IMR-90 (cell line): ENCODE measurements at regions not wholly inside any gene's neighbourhood (a gene's known extent, or its start where the extent isn't known, plus 50 kb on each side); places are given as distances from the start of the nearest gene placed in this dataset.

Experiments
- ATAC-seq: fragments of 200-7000 bp; cut with Tn5 transposase; 2 replicates; pipeline ENCODE4 v1.9.1; 2020; ENCODE audit warnings: low read depth, mild to moderate bottlenecking, moderate library complexity
- BruUV-seq: library from RNA; stranded (reverse); fragments of 400-500 nt; replicated peaks from 2 replicates; lab custom pipeline; 2021; lab: Mats Ljungman, UMichigan
- CTCF ChIA-PET: fragments of 300-600 bp; formaldehyde crosslinking; extraction: SDS; loops from one replicate; lab custom pipeline; 2021; ENCODE audit warnings: antibody characterized with exemption; lab: Yijun Ruan, JAX
- POLR2A ChIA-PET: fragments of 300-600 bp; sonication (Branson Sonifier 250); formaldehyde crosslinking; loops from one replicate; lab custom pipeline; 2022; ENCODE audit warnings: antibody characterized with exemption; ENCODE audit not compliant: unreplicated experiment; lab: Charles Lee
- DNase-seq: peaks from one replicate; pipeline ENCODE4 v3.0.0; 2013
- H2AFZ ChIP-seq: replicated peaks from 2 replicates; pipeline ENCODE3; 2013; ENCODE audit warnings: low read length, mild to moderate bottlenecking; ENCODE audit not compliant: poor library complexity
- H2AK5ac ChIP-seq: 2 replicates; pipeline ENCODE4 v1.6.1; 2013; ENCODE audit warnings: low read depth, low read length, inconsistent platforms
- H2AK9ac ChIP-seq: replicated peaks from 2 replicates; pipeline ENCODE3; 2013; ENCODE audit warnings: mild to moderate bottlenecking, low read depth, low read length, moderate library complexity; ENCODE audit not compliant: poor library complexity
- H2BK120ac ChIP-seq: 2 replicates; pipeline ENCODE4 v1.6.1; 2013; ENCODE audit warnings: low read depth, low read length, inconsistent platforms
- H2BK15ac ChIP-seq: 3 replicates; pipeline ENCODE4 v1.6.1; 2013; ENCODE audit warnings: low read depth, low read length, inconsistent platforms
- H2BK20ac ChIP-seq: 2 replicates; pipeline ENCODE4 v1.6.1; 2013; ENCODE audit warnings: low read depth, mild to moderate bottlenecking, inconsistent platforms, low read length, moderate library complexity
- H2BK5ac ChIP-seq: 2 replicates; pipeline ENCODE4 v1.6.1; 2013; ENCODE audit warnings: mild to moderate bottlenecking, low read depth, low read length, inconsistent platforms; ENCODE audit not compliant: poor library complexity, severe bottlenecking
- H3K14ac ChIP-seq: replicated peaks from 2 replicates; pipeline ENCODE4 v1.6.1; 2013; ENCODE audit warnings: low read depth, low read length, inconsistent platforms
- H3K18ac ChIP-seq: 2 replicates; pipeline ENCODE4 v1.6.1; 2013; ENCODE audit warnings: low read depth, low read length, control low read depth
- H3K23ac ChIP-seq: 2 replicates; pipeline ENCODE4 v1.6.1; 2013; ENCODE audit warnings: low read depth, low read length, inconsistent platforms
- H3K27ac ChIP-seq: 2 replicates; pipeline ENCODE4 v1.5.1; 2013; ENCODE audit warnings: mild to moderate bottlenecking, control low read depth, low read length; ENCODE audit not compliant: insufficient read depth
- H3K27me3 ChIP-seq: 2 replicates; pipeline ENCODE4 v1.6.1; 2013; ENCODE audit warnings: low read length; ENCODE audit not compliant: control insufficient read depth, insufficient read depth
- H3K36me3 ChIP-seq: 2 replicates; pipeline ENCODE4 v1.6.1; 2013; ENCODE audit warnings: low read length, mixed read lengths; ENCODE audit not compliant: control insufficient read depth, insufficient read depth
- H3K4ac ChIP-seq: 2 replicates; pipeline ENCODE4 v1.6.1; 2013; ENCODE audit warnings: low read depth, low read length, inconsistent platforms
- H3K4me1 ChIP-seq: 2 replicates; pipeline ENCODE4 v1.6.1; 2013; ENCODE audit warnings: low read length, mixed read lengths; ENCODE audit not compliant: control insufficient read depth, insufficient read depth
- H3K4me2 ChIP-seq: 2 replicates; pipeline ENCODE4 v1.6.1; 2013; ENCODE audit warnings: low read depth, mild to moderate bottlenecking, control low read depth, low read length, moderate library complexity
- H3K4me3 ChIP-seq: 2 replicates; pipeline ENCODE4 v1.5.1; 2013; ENCODE audit warnings: low read depth, mild to moderate bottlenecking, control low read depth, low read length, moderate library complexity; ENCODE audit not compliant: insufficient read depth
- H3K56ac ChIP-seq: 2 replicates; pipeline ENCODE4 v1.6.1; 2013; ENCODE audit warnings: low read length, inconsistent platforms; ENCODE audit not compliant: insufficient read depth; ENCODE audit errors: extremely low read depth
- H3K79me1 ChIP-seq, 2 experiments: 2 replicates each; pipeline ENCODE4 v1.6.1; 2013; ENCODE audit warnings: low read length in 2 of 2, inconsistent platforms in 1 of 2, low read depth in 1 of 2
- H3K9ac ChIP-seq: 2 replicates; pipeline ENCODE4 v1.6.1; 2013; ENCODE audit warnings: low read depth, low read length, control low read depth
- H3K9me1 ChIP-seq: 2 replicates; pipeline ENCODE4 v1.6.1; 2013; ENCODE audit warnings: low read length, inconsistent platforms; ENCODE audit not compliant: insufficient read depth
- H3K9me3 ChIP-seq: 2 replicates; pipeline ENCODE4 v1.6.1; 2013; ENCODE audit warnings: low read length; ENCODE audit not compliant: control insufficient read depth, insufficient read depth
- H4K20me1 ChIP-seq: 2 replicates; pipeline ENCODE4 v1.6.1; 2013; ENCODE audit warnings: low read length, inconsistent platforms; ENCODE audit not compliant: insufficient read depth
- H4K5ac ChIP-seq: 2 replicates; pipeline ENCODE4 v1.6.1; 2013; ENCODE audit warnings: mild to moderate bottlenecking, low read depth, low read length, control low read depth
- H4K8ac ChIP-seq, 2 experiments: 2 replicates each; pipeline ENCODE4 v1.6.1; 2013; ENCODE audit warnings: low read depth in 2 of 2, low read length in 2 of 2, control low read depth in 1 of 2, inconsistent platforms in 1 of 2
- H4K91ac ChIP-seq: 2 replicates; pipeline ENCODE4 v1.6.1; 2013; ENCODE audit warnings: low read depth, low read length, inconsistent platforms; ENCODE audit not compliant: insufficient read depth
- FOS ChIP-seq: fragments of 150-350 bp; IDR thresholded peaks from 2 replicates; pipeline ENCODE4 v1.6.1; 2016; ENCODE audit warnings: low read depth, low read length
- MAFK ChIP-seq: IDR thresholded peaks from 2 replicates; pipeline ENCODE4 v1.6.1; 2012; ENCODE audit warnings: low read depth, low read length, improper control_type of control experiment
- RCOR1 ChIP-seq: IDR thresholded peaks from 2 replicates; pipeline ENCODE4 v1.6.1; 2012; ENCODE audit warnings: mild to moderate bottlenecking, low read length, improper control_type of control experiment; ENCODE audit not compliant: insufficient replicate concordance
- WGBS, 2 experiments: methylation state at CpG; one replicate each; pipeline versions ENCODE4 v1.1.5 to v1.1.7; 2013; ENCODE audit warnings: missing lambda C conversion rate in 2 of 2; ENCODE audit not compliant: insufficient read length in 1 of 2; ENCODE audit errors: extremely low coverage in 2 of 2; 5-methylcytosine and 5-hydroxymethylcytosine counted together
- dilution Hi-C: fragments of 300-500 bp; cut with HindIII; formaldehyde crosslinking; loops from one replicate; pipeline ENCODE4 v1.14.3; 2018; ENCODE audit warnings: low sequenced_read_pairs; ENCODE audit not compliant: unreplicated experiment
- in situ Hi-C: fragments of 300-500 bp; cut with MboI; formaldehyde crosslinking; loops from 3 replicates; pipeline ENCODE4 v1.14.3; 2019; ENCODE audit warnings: low sequenced_read_pairs, inconsistent platforms, mixed read lengths
- intact Hi-C: fragments of 100-400 bp; cut with micrococcal nuclease; formaldehyde crosslinking; loops from 2 replicates; pipeline ENCODE4 v1.10.0; 2022

DNA sequence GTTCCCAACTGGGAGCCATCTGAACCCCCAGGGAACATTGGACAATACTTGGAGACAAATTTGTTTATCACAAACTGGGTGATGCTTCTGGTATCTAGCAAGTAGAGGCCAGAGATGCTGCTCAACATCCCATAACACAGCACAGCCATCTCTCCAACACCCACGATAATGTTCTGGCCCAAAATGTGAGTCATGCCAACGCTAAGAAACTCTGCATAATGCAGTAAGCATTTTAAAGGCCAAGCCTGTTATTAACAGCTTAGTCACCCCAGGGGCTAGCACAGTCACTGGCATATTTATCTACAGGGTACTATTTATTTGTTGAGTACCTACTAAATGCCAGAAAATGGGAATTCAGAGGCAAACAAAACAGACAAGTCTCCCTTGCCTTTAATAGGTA, 873.1 kb upstream of the TMEM132C start:
- Histone ChIP-seq H4K91ac (no peak overlapping the region), H3K9me1 (no peaks in the 10 kb centered on the region), H3K4ac (no peak overlapping the region), H4K8ac (no peak overlapping the region), H2AFZ (no peak overlapping the region), H3K27me3 (no peaks in the 10 kb centered on the region), H2BK5ac (no peak overlapping the region), H3K4me3 (no peak overlapping the region), H3K9ac (no peak overlapping the region), H3K4me2 (no peak overlapping the region), H3K56ac (no peak overlapping the region), H3K4me1 (no peaks in the 10 kb centered on the region), H3K9me3 (peaks cover 3% of the 10 kb centered on the region; the same call in 1 of the 2 replicates), H3K23ac (no peak overlapping the region), H2BK120ac (no peak overlapping the region), H2AK5ac (no peak overlapping the region), H3K79me1 (no peaks in the 10 kb centered on the region), H3K14ac (no peak overlapping the region), H2BK15ac (no peak overlapping the region), H3K18ac (no peak overlapping the region), H2BK20ac (no peak overlapping the region), H2AK9ac (no peak overlapping the region), H4K20me1 (no peaks in the 10 kb centered on the region), H4K5ac (no peak overlapping the region), H3K27ac (no peak overlapping the region), H3K36me3 (no peaks in the 10 kb centered on the region)
- ChIA-PET POLR2A (no interaction called here), CTCF (no interaction called here)
- intact Hi-C loops (loop anchor here (2.0 to 5.0 kb wide), 2 partner anchors 49 to 163 kb away; no protein-coding TSS in a partner anchor), in situ Hi-C loops (no loop called here), dilution Hi-C loops (no loop called here)
- DNase-seq: peak; percentile 76
- BruUV-seq: no TSS peak
- WGBS, 2 experiments: no CpG with 5 or more reads among the region's 2 CpGs
- peak; percentile 88 for ATAC-seq
- TF ChIP-seq RCOR1: no peak
- TF ChIP-seq FOS: peak; percentile 55; the same call in 1 of the 2 replicates
- TF ChIP-seq MAFK: peak; percentile 5; the same call in 1 of the 2 replicates
